Fibroblast of villous mesenchyme (primary cell): ENCODE measurements at regions not wholly inside any gene's neighbourhood (a gene's known extent, or its start where the extent isn't known, plus 50 kb on each side); places are given as distances from the start of the nearest gene placed in this dataset.
"Not testable (repeated sequence)": the region's sequence is repeated elsewhere in the genome, so short reads cannot be mapped to it uniquely, and the experiment has no call there.

Experiments
- DNase-seq: peaks from one replicate; pipeline ENCODE4 v3.0.0-alpha.2; 2010; ENCODE audit warnings: low read depth
- H3K4me3 ChIP-seq: 2 replicates; pipeline ENCODE4 v1.5.1; 2011; ENCODE audit warnings: low read depth, mild to moderate bottlenecking, low read length
- TF ChIP-seq, protein P1 (sequence below): IDR thresholded peaks from 2 replicates; pipeline ENCODE4 v1.5.1; 2012; ENCODE audit warnings: low read depth, mild to moderate bottlenecking, low read length; ENCODE audit not compliant: insufficient read depth

DNA sequence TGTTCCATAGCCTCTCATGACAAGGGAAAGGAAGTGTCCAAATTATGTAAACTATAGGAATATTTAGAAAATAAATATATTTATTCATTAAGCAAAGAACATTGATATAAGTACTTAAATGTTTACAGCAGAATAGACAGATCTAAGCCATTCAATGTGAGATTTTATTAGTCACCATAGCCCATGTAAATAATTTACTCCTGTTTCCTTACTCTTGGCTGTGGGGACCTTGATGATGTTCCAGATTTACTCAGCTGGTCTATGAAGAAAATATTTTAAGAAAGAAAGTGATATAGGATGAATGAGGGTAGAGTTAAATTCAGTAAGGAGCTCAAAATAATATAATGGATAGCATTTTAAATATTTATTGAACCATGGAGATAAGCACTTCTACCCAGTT, 442.6 kb upstream of the KLF6 start:
- no peak overlapping the region for H3K4me3 ChIP-seq
- TF ChIP-seq, protein P1, sequence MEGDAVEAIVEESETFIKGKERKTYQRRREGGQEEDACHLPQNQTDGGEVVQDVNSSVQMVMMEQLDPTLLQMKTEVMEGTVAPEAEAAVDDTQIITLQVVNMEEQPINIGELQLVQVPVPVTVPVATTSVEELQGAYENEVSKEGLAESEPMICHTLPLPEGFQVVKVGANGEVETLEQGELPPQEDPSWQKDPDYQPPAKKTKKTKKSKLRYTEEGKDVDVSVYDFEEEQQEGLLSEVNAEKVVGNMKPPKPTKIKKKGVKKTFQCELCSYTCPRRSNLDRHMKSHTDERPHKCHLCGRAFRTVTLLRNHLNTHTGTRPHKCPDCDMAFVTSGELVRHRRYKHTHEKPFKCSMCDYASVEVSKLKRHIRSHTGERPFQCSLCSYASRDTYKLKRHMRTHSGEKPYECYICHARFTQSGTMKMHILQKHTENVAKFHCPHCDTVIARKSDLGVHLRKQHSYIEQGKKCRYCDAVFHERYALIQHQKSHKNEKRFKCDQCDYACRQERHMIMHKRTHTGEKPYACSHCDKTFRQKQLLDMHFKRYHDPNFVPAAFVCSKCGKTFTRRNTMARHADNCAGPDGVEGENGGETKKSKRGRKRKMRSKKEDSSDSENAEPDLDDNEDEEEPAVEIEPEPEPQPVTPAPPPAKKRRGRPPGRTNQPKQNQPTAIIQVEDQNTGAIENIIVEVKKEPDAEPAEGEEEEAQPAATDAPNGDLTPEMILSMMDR = no peak
- DNase-seq = no peak

DNA sequence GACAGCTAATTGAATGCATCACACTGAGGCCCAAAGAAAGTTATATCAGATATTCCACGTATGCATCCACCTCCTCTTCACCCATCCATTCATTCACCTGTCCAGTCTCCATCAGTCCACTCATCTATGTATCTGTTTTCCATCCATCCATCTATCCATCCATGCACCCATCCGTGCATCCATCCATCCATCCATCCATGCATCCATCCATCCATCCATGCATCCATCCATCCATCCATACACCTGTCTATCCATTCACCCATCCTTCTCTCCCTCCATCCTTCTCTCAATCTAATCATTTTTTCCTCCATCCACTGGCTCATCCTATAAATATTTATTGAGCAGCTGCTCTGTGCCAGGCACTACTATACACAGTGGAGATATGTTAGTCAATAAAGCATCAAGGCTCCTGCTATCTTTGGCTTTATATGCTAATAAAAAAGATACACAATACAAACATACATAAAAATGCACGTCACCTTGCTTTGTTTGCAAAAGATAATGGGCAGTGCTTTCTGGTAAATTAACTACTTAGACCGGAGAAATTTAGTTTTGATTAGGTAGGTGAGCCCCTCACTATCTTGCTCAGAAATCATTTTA, 442.0 kb upstream of the KLF6 start:
- TF ChIP-seq, protein P1 = no peak
- no peak overlapping the region for H3K4me3 ChIP-seq

DNA sequence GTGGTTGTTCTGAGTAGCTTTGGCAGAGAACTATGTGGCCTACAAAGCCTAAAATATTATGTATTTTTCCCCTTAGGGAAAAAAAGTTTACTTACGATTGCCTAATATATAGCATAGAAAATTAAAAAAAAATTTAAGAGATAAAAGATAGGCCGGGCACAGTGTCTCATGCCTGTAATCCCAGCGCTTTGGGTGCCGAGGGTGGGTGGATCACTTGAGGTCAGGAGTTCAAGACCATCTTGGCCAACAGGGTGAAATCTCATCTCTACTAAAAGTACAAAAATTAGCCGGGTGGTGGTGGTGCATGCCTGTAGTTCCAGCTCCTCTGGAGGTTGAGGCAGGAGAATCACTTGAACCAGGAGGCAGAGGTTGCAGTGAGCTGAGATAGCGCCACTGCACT, 439.2 kb upstream of the KLF6 start:
- TF ChIP-seq, protein P1 = no peak
- DNase-seq = no peak
- no peak overlapping the region for H3K4me3 ChIP-seq

More for the DNA sequence above, 442.0 kb upstream of the KLF6 start:
- DNase-seq = no peak

DNA sequence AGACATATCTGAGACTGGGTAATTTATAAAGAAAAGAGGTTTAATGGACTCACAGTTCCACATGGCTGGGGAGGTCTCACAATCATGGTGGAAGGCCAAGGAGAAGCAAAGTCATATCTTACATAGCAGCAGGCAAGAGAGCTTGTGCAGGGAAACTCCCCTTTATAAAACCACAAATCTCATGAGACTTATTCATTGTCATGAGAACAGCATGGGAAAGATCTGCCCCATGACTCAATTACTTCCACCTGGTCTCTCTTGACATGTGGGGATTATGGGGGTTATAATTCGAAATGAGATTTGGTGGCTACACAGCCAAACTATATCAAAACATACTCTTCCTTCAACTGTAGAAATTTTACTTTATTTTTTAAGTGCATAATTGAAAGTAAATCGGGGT, 436.3 kb upstream of the KLF6 start:
- not testable (repeated sequence) for H3K4me3 ChIP-seq, DNase-seq

DNA sequence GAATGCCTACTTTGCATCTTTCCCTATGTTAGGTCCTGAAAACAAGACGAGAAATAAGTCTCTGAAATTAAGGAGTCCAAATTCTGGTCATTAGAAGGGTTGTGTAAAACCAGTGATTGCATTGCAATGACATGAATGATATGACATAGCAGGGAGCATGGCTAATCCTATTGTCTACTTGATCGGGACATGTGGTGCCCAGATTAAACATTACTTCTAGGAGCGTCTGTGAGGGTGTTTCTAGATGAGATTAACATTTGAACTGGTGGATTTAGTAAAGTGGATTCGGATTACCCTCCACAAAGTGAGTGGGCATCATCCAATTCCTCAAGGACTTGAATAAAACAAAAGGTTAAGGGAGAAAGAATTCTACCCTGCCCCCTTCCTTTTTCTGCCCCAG, 434.9 kb upstream of the KLF6 start:
- H3K4me3 ChIP-seq = no peak overlapping the region
- TF ChIP-seq, protein P1 = no peak

DNA sequence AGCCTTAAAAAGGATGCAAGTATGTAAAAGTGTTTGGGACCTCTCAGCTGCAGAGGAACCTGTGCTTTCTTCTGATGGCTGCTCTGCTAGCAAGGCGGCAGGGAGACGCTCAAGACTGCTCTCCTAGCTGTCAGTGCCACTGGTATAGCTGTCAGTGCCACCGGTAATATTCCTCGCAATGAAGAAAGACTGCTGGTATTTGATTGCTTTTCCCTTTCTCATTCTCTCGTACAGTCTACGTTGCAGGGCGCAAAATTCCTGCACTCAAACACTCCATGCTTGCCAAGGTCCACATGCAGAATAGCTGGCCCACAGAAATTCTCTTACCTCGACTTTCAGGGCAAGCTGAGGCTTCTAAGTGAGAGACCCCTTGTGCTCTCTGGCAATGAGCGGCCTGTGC, 432.6 kb upstream of the KLF6 start:
- no peak for DNase-seq
- TF ChIP-seq, protein P1 = no peak
- H3K4me3 ChIP-seq = no peak overlapping the region

More for the DNA sequence above, 434.9 kb upstream of the KLF6 start:
- no peak for DNase-seq

DNA sequence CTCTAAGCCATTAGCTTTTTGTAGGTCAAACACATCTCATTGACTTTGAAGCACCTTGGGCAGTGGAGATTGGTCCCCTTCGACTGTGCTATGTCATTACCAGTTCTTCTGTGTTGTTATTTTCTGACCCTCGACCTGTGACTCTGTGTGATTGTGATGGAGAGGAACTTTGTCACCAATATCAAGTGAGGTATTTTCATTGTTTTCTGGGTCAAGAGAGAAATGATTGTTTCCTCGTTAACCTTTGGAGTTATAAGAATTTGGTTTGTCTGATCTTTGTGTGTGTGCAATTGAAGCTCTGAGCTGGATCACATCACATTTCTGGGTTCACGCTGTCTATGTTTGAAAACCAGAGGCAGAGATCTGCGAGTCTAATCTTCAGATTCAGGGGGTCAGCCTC, 432.2 kb upstream of the KLF6 start:
- TF ChIP-seq, protein P1 = no peak
- no peak for DNase-seq
- no peak overlapping the region for H3K4me3 ChIP-seq

DNA sequence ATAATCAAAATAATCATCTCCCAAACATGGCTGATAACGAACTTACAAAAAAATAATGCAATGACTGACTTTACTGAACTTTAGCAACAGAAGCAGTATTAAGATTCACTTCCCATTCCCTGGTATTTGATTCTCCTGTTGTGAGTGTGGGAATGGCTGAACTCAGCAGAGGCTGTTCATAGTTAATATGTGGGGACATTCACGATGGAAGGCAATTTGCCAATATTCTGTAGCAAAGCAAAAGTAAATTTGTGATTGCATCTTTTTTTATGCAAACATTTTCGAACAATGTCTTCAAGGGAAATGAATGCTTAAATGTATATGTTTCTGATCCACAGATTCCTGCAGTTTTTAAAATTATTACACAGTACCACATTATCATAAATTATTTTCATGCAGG, 431.7 kb upstream of the KLF6 start:
- no peak for DNase-seq
- TF ChIP-seq, protein P1 = no peak
- H3K4me3 ChIP-seq = no peak overlapping the region
